Activated T-helper 1 cell treated with anti-CD3 and anti-CD28 coated beads, Interleukin-2, amount 50 U/mL, for 16 hours (primary cell): ENCODE measurements at regions not wholly inside any gene's neighbourhood (a gene's known extent, or its start where the extent isn't known, plus 50 kb on each side); places are given as distances from the start of the nearest gene placed in this dataset.
"Not testable (repeated sequence)": the region's sequence is repeated elsewhere in the genome, so short reads cannot be mapped to it uniquely, and the experiment has no call there.

Source experiments
- DNase-seq, 2 donors: peaks; one replicate each; pipeline ENCODE4 v3.0.0-alpha.2; 2020; ENCODE audit warnings: low read depth in 1 of 2, low spot score in 1 of 2

GRCh38 chr9:1115370-1115769 lies 65.2 kb downstream of the DMRT2 start:
- DNase-seq: no peak

GRCh38 chr9:1117439-1117838 lies 67.3 kb downstream of the DMRT2 start:
- DNase-seq: no peak

- no peak for DNase-seq
These were observed 70.5 kb downstream of the DMRT2 start for GRCh38 chr9:1120500-1121165.

- DNase-seq: no peak
These were observed 75.6 kb downstream of the DMRT2 start for GRCh38 chr9:1125741-1126140.

GRCh38 chr9:1128046-1128445 lies 77.9 kb downstream of the DMRT2 start:
- DNase-seq: no peak

- DNase-seq: no peak
These were observed 79.2 kb downstream of the DMRT2 start for GRCh38 chr9:1129382-1129781.

GRCh38 chr9:1140057-1140456 lies 89.9 kb downstream of the DMRT2 start:
- no peak for DNase-seq

- no peak for DNase-seq
These were observed 101.5 kb downstream of the DMRT2 start for GRCh38 chr9:1151691-1152090.

GRCh38 chr9:1152171-1152570 lies 102.0 kb downstream of the DMRT2 start:
- no peak for DNase-seq

GRCh38 chr9:1154739-1155138 lies 104.6 kb downstream of the DMRT2 start:
- no peak for DNase-seq

GRCh38 chr9:1155602-1156001 lies 105.4 kb downstream of the DMRT2 start:
- DNase-seq: no peak

- no peak for DNase-seq
These were observed 106.8 kb downstream of the DMRT2 start for GRCh38 chr9:1156794-1157550.

GRCh38 chr9:1157836-1158235 lies 107.7 kb downstream of the DMRT2 start:
- DNase-seq: no peak

GRCh38 chr9:1170918-1171317 lies 120.8 kb downstream of the DMRT2 start:
- DNase-seq: no peak

- no peak for DNase-seq
These were observed 121.4 kb downstream of the DMRT2 start for GRCh38 chr9:1171546-1171945.

GRCh38 chr9:1173211-1173610 lies 123.1 kb downstream of the DMRT2 start:
- DNase-seq: no peak

GRCh38 chr9:1173993-1174392 lies 123.8 kb downstream of the DMRT2 start:
- DNase-seq: no peak

GRCh38 chr9:1179366-1179765 lies 129.2 kb downstream of the DMRT2 start:
- no peak for DNase-seq

- DNase-seq: no peak
These were observed 134.0 kb downstream of the DMRT2 start for GRCh38 chr9:1184146-1184545.

GRCh38 chr9:1187137-1187536 lies 137.0 kb downstream of the DMRT2 start:
- not testable (repeated sequence) for DNase-seq

- DNase-seq: not testable (repeated sequence)
These were observed 145.5 kb downstream of the DMRT2 start for GRCh38 chr9:1195636-1196035.

- DNase-seq: no peak
These were observed 147.9 kb downstream of the DMRT2 start for GRCh38 chr9:1198085-1198484.

- DNase-seq: no peak
These were observed 150.7 kb downstream of the DMRT2 start for GRCh38 chr9:1200847-1201251.
